K562 (cell line): ENCODE measurements at regions not wholly inside any gene's neighbourhood (a gene's known extent, or its start where the extent isn't known, plus 50 kb on each side); places are given as distances from the start of the nearest gene placed in this dataset.

Experiments
- ATAC-seq: fragments of 200-7000 bp; cut with Tn5 transposase; 3 replicates; pipeline ENCODE4 v1.9.1; 2020; ENCODE audit warnings: moderate library complexity
- BruUV-seq: library from RNA; stranded (reverse); fragments of 400-500 nt; replicated peaks from 2 replicates; lab custom pipeline; 2021; lab: Mats Ljungman, UMichigan
- CTCF ChIA-PET: fragments of 300-600 bp; formaldehyde crosslinking; extraction: SDS; loops from one replicate; lab custom pipeline; 2021; ENCODE audit warnings: low intra/inter-chr PET ratio; lab: Yijun Ruan, JAX
- POLR2A ChIA-PET: fragments of 300-600, 350-650 bp; sonication (Branson Sonifier 250); formaldehyde crosslinking; extraction: SDS; loops from one replicate; lab custom pipeline; 2021; ENCODE audit warnings: antibody characterized with exemption, inconsistent platforms; lab: Yijun Ruan, JAX
- DNase-seq, 4 experiments: peaks; one replicate each; pipeline versions ENCODE4 v3.0.0 to v3.0.0-alpha.2; 2011 to 2018; ENCODE audit warnings: low spot score in 3 of 4, mixed read lengths in 3 of 4; ENCODE audit errors: extremely low read depth in 1 of 4
- FAIRE-seq: peaks from 2 replicates; lab custom pipeline; 2011; peaks lifted over from hg19 to GRCh38; lab: Jason Lieb, UNC
- H2AFZ ChIP-seq: 2 replicates; pipeline ENCODE4 v1.6.0; 2011; ENCODE audit warnings: low read depth, low read length, control low read depth, inconsistent platforms
- H3K27ac ChIP-seq: fragments of 200-600 bp; 3 replicates; pipeline ENCODE4 v1.8.0; 2011; ENCODE audit warnings: low read depth, mild to moderate bottlenecking, control low read depth, inconsistent platforms, low read length, moderate library complexity, mixed read lengths; ENCODE audit errors: extremely low read depth
- H3K27me3 ChIP-seq, 2 experiments: fragments of 300-600 bp in 1 of 2; 2 replicates in 1 of 2; 3 replicates in 1 of 2; pipeline versions ENCODE4 v1.6.0 to v1.8.0; 2011; ENCODE audit warnings: inconsistent platforms in 2 of 2, low read length in 2 of 2, mild to moderate bottlenecking in 1 of 2, mixed read lengths in 1 of 2, moderate library complexity in 1 of 2; ENCODE audit not compliant: control insufficient read depth in 2 of 2, insufficient read depth in 2 of 2
- H3K36me3 ChIP-seq: fragments of 300-600 bp; 3 replicates; pipeline ENCODE4 v1.8.0; 2011; ENCODE audit warnings: mild to moderate bottlenecking, low read length, inconsistent platforms; ENCODE audit not compliant: control insufficient read depth, insufficient read depth
- H3K4me1 ChIP-seq, 2 experiments: fragments of 200-600 bp in 1 of 2; replicated peaks in 1 of 2; 2 replicates in 1 of 2; 3 replicates in 1 of 2; pipeline versions ENCODE4 v1.5.1 to v1.8.0; 2011; ENCODE audit warnings: inconsistent platforms in 2 of 2, low read length in 2 of 2, mild to moderate bottlenecking in 1 of 2, mixed read lengths in 1 of 2, moderate library complexity in 1 of 2; ENCODE audit not compliant: control insufficient read depth in 2 of 2, insufficient read depth in 2 of 2
- H3K4me2 ChIP-seq: 2 replicates; pipeline ENCODE4 v1.6.1; 2011; ENCODE audit warnings: low read length, control low read depth, inconsistent platforms, mixed read lengths; ENCODE audit not compliant: insufficient read depth
- H3K4me3 ChIP-seq: fragments of 200-600 bp; sonication (generic), shearing (Covaris generic); 2 replicates; pipeline ENCODE4 v1.5.1; 2016; ENCODE audit warnings: control low read depth, inconsistent platforms
- H3K79me2 ChIP-seq: fragments of 200-600 bp; 3 replicates; pipeline ENCODE4 v1.8.0; 2011; ENCODE audit warnings: low read length, inconsistent platforms; ENCODE audit not compliant: control insufficient read depth, insufficient read depth
- H3K9ac ChIP-seq, 2 experiments: 2 replicates each; pipeline versions ENCODE4 v1.6.0 to v1.6.1; 2011; ENCODE audit warnings: low read depth in 2 of 2, low read length in 2 of 2, control low read depth in 1 of 2, inconsistent platforms in 1 of 2, mild to moderate bottlenecking in 1 of 2, mixed read lengths in 1 of 2; ENCODE audit not compliant: insufficient read depth in 1 of 2
- H3K9me1 ChIP-seq: one replicate; pipeline ENCODE4 v1.6.0; 2011; ENCODE audit warnings: inconsistent platforms, mild to moderate bottlenecking, low read length, moderate library complexity; ENCODE audit not compliant: control insufficient read depth, insufficient read depth
- H3K9me3 ChIP-seq: replicated peaks from 2 replicates; pipeline ENCODE4 v1.5.1; 2011; ENCODE audit warnings: low read depth, low read length, inconsistent platforms; ENCODE audit not compliant: control insufficient read depth, insufficient read depth
- H4K20me1 ChIP-seq: replicated peaks from 2 replicates; pipeline ENCODE4 v1.6.1; 2011; ENCODE audit warnings: low read length, inconsistent platforms, mixed read lengths; ENCODE audit not compliant: control insufficient read depth, insufficient read depth
- BRCA1 ChIP-seq, 2 experiments: fragments of 450-650 bp in 1 of 2; sonication (generic) in 1 of 2; formaldehyde crosslinking in 1 of 2; IDR thresholded peaks; 2 replicates each; pipeline versions ENCODE4 v1.5.0 to v1.6.1; 2017 to 2020; ENCODE audit warnings: mild to moderate bottlenecking in 1 of 2, missing genetic modification reagents in 1 of 2
- FOXM1 ChIP-seq, 2 experiments: fragments of 450-650 bp in 1 of 2; sonication (generic) in 1 of 2; formaldehyde crosslinking in 1 of 2; IDR thresholded peaks; 2 replicates each; pipeline versions ENCODE4 v1.6.1 to v1.9.0; 2017 to 2022; ENCODE audit warnings: low read depth in 2 of 2, mild to moderate bottlenecking in 2 of 2, missing genetic modification reagents in 1 of 2, moderate library complexity in 1 of 2
- KDM1A ChIP-seq, 2 experiments: fragments of 450-650 bp; IDR thresholded peaks; 2 replicates each; pipeline ENCODE4 v1.6.1; 2016; ENCODE audit warnings: mild to moderate bottlenecking in 2 of 2
- KDM5B ChIP-seq: fragments of 200-600 bp; sonication (generic); IDR thresholded peaks from 2 replicates; pipeline ENCODE4 v1.6.1; 2012; ENCODE audit warnings: low read depth, mild to moderate bottlenecking, moderate library complexity, low read length, control low read depth, inconsistent platforms; ENCODE audit not compliant: insufficient replicate concordance
- NFATC3 ChIP-seq: fragments of 450-650 bp; IDR thresholded peaks from 2 replicates; pipeline ENCODE4 v1.6.1; 2017; ENCODE audit warnings: mild to moderate bottlenecking
- NFIC ChIP-seq: fragments of 450-650 bp; IDR thresholded peaks from 2 replicates; pipeline ENCODE4 v1.6.1; 2017; ENCODE audit warnings: mild to moderate bottlenecking, inconsistent platforms
- NR2C2 ChIP-seq, 2 experiments: fragments of 200-800 bp in 1 of 2; sonication (Bioruptor generic) in 1 of 2; sonication (generic) in 1 of 2; formaldehyde crosslinking in 1 of 2; IDR thresholded peaks; 2 replicates each; pipeline versions ENCODE4 v1.6.1 to v1.8.0; 2016 to 2022; ENCODE audit warnings: mild to moderate bottlenecking in 1 of 2, missing compliant biosample characterization in 1 of 2, missing genetic modification characterization in 1 of 2, missing genetic modification reagents in 1 of 2
- PYGO2 ChIP-seq: fragments of 450-650 bp; IDR thresholded peaks from 2 replicates; pipeline ENCODE4 v1.6.1; 2016; ENCODE audit warnings: mild to moderate bottlenecking, missing genetic modification characterization, moderate library complexity, missing compliant biosample characterization
- RHOXF2B ChIP-seq: fragments of 250-450 bp; sonication (Bioruptor Pico); conservative IDR thresholded peaks from 2 replicates; pipeline ENCODE4 v1.5.1; 2021
- SRSF3 ChIP-seq: fragments of 200-400 bp; formaldehyde crosslinking; IDR thresholded peaks from 2 replicates; pipeline ENCODE4 v1.6.1; 2016; ENCODE audit warnings: mild to moderate bottlenecking, low read length, moderate library complexity; ENCODE audit not compliant: insufficient read depth
- TEAD4 ChIP-seq, 2 experiments: sonication (generic) in 1 of 2; formaldehyde crosslinking in 1 of 2; IDR thresholded peaks; 2 replicates each; pipeline versions ENCODE4 v1.6.1 to v1.8.0; 2012 to 2022; ENCODE audit warnings: borderline replicate concordance in 1 of 2, inconsistent platforms in 1 of 2, low read length in 1 of 2, mild to moderate bottlenecking in 1 of 2, missing genetic modification reagents in 1 of 2
- ZBTB8A ChIP-seq: fragments of 450-650 bp; IDR thresholded peaks from 2 replicates; pipeline ENCODE4 v1.6.1; 2018; ENCODE audit warnings: mild to moderate bottlenecking, moderate library complexity; ENCODE audit not compliant: partially characterized antibody
- ZFP1 ChIP-seq: fragments of 450-650 bp; formaldehyde crosslinking; IDR thresholded peaks from 2 replicates; pipeline ENCODE4 v1.4.0; 2020; ENCODE audit warnings: mild to moderate bottlenecking, mixed read lengths
- ZFPM2 ChIP-seq: fragments of 250-450 bp; sonication (Bioruptor Pico); IDR thresholded peaks from 2 replicates; pipeline ENCODE4 v1.5.1; 2022; ENCODE audit warnings: mild to moderate bottlenecking
- ZKSCAN1 ChIP-seq: fragments of 150-350 bp; IDR thresholded peaks from 2 replicates; pipeline ENCODE4 v1.6.1; 2016; ENCODE audit warnings: low read depth, low read length
- ZNF124 ChIP-seq: sonication (generic); formaldehyde crosslinking; IDR thresholded peaks from 2 replicates; pipeline ENCODE4 v1.8.1; 2022; ENCODE audit warnings: missing genetic modification reagents
- ZNF436 ChIP-seq: fragments of 250-450, 450-650 bp; sonication (Bioruptor Pico); formaldehyde crosslinking; IDR thresholded peaks from 2 replicates; pipeline ENCODE4 v1.7.0; 2020; ENCODE audit warnings: mild to moderate bottlenecking
- WGBS: fragments of 100-300 bp; shearing (Covaris generic); methylation state at CpG from one replicate; pipeline ENCODE4 v1.1.6; 2016; ENCODE audit warnings: low coverage, mixed read lengths; ENCODE audit not compliant: insufficient coverage; ENCODE audit errors: missing lambda C conversion rate; 5-methylcytosine and 5-hydroxymethylcytosine counted together
- in situ Hi-C: fragments of 300-500 bp; cut with MboI; formaldehyde crosslinking; loops from 4 replicates; pipeline ENCODE4 v1.15.0; 2018; ENCODE audit warnings: inconsistent platforms, mixed read lengths
- intact Hi-C: fragments of 100-400 bp; cut with micrococcal nuclease; formaldehyde crosslinking; loops from 2 replicates; pipeline ENCODE4 v1.14.2; 2022
- TF ChIP-seq, protein P1 (sequence below): fragments of 450-650 bp; IDR thresholded peaks from 2 replicates; pipeline ENCODE4 v1.6.1; 2016
- TF ChIP-seq, protein P2 (sequence below): fragments of 250-450 bp; sonication (Bioruptor Pico); IDR thresholded peaks from 2 replicates; pipeline ENCODE4 v1.5.0; 2021; ENCODE audit warnings: mild to moderate bottlenecking, moderate library complexity

DNA sequence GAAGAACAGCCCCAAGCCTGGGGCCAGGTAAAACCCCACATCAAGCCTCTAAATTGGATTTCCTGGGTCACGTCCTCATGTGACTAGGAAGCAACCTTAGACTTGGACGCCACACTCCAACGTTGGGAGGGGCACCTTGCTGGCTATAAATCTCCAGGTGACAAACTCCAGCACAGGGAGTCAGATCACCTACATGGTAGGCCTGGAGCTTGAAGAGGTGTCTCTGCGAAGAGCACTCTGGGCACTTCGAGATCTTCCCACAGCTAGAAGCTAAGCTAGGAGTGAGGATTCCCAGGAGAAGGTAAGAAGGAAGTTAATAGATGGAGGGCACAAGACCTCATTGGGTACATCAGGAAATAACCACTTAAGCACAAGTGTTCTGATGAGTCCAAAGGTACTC, 77.1 kb upstream of the GNAZ start:
- H3K9me1 ChIP-seq: no peaks in the 10 kb centered on the region
- H3K9me3 ChIP-seq: peaks cover 11% of the 10 kb centered on the region
- DNase-seq (peak in 2 of 4 experiments; percentile 39 to 41), FAIRE-seq (no peak), ATAC-seq (peak; percentile 18; the same call in 2 of the 3 replicates)
- ChIA-PET CTCF (interaction anchor here (0.6 kb wide), 1 partner anchor 1097 kb away, joined by 3 read pairs; no protein-coding TSS in a partner anchor), POLR2A (interaction anchor here (0.6 to 3.7 kb wide), 9 partner anchors 10 to 89 kb away, joined by 3 to 22 read pairs (median 4); no protein-coding TSS in a partner anchor)
- no peaks in the 10 kb centered on the region for H3K79me2 ChIP-seq
- no peak overlapping the region for H3K4me2 ChIP-seq
- no peaks in the 10 kb centered on the region for H3K36me3 ChIP-seq
- H3K27me3 ChIP-seq: peaks cover 2 to 5% of the 10 kb centered on the region in 2 experiments; a peak in 2 of 5 replicates
- WGBS: under 1% methylated on average over 5 of the region's 5 CpGs
- H3K27ac ChIP-seq: no peak overlapping the region
- no TSS peak for BruUV-seq
- intact Hi-C loops: no loop called here
- no peaks in the 10 kb centered on the region for H3K4me1 ChIP-seq
- in situ Hi-C loops: no loop called here
- H3K9ac ChIP-seq: no peak overlapping the region
- no peak overlapping the region for H2AFZ ChIP-seq
- no peaks in the 10 kb centered on the region for H4K20me1 ChIP-seq
- no peak overlapping the region for H3K4me3 ChIP-seq
- no peak for TF ChIP-seq ZBTB8A
- TF ChIP-seq FOXM1 (IDR thresholded peaks at IDR 0.05; ENCODE audit: low read depth): no peak
- TF ChIP-seq FOXM1 (CRISPR knock-in tag; IDR thresholded peaks at IDR 0.05; ENCODE audit: low read depth): no peak
- TF ChIP-seq, protein P1, sequence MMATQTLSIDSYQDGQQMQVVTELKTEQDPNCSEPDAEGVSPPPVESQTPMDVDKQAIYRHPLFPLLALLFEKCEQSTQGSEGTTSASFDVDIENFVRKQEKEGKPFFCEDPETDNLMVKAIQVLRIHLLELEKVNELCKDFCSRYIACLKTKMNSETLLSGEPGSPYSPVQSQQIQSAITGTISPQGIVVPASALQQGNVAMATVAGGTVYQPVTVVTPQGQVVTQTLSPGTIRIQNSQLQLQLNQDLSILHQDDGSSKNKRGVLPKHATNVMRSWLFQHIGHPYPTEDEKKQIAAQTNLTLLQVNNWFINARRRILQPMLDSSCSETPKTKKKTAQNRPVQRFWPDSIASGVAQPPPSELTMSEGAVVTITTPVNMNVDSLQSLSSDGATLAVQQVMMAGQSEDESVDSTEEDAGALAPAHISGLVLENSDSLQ: no peak
- no peak for TF ChIP-seq ZFPM2 (CRISPR knock-in tag)
- TF ChIP-seq PYGO2 (tag): no peak
- TF ChIP-seq NFIC: no peak
- TF ChIP-seq RHOXF2B (CRISPR knock-in tag): no peak
- TF ChIP-seq TEAD4 (IDR thresholded peaks at IDR 0.05; ENCODE audit: low read length): no peak
- peak; percentile 90 for TF ChIP-seq TEAD4 (CRISPR knock-in tag; IDR thresholded peaks at IDR 0.05; ENCODE audit: borderline replicate concordance)
- peak; percentile 85; the same call in 1 of the 2 replicates for TF ChIP-seq ZNF124 (CRISPR knock-in tag)
- TF ChIP-seq SRSF3: no peak
- no peak for TF ChIP-seq ZKSCAN1
- TF ChIP-seq NFATC3: no peak
- no peak for TF ChIP-seq NR2C2 (CRISPR knock-in tag; IDR thresholded peaks at IDR 0.05)
- TF ChIP-seq NR2C2 (tag; IDR thresholded peaks at IDR 0.05): no peak
- no peak for TF ChIP-seq ZFP1 (CRISPR knock-in tag)
- TF ChIP-seq ZNF436 (CRISPR knock-in tag): no peak
- TF ChIP-seq KDM5B: no peak
- TF ChIP-seq BRCA1 (IDR thresholded peaks at IDR 0.05): no peak
- no peak for TF ChIP-seq BRCA1 (CRISPR knock-in tag; IDR thresholded peaks at IDR 0.05)
- TF ChIP-seq, protein P2, sequence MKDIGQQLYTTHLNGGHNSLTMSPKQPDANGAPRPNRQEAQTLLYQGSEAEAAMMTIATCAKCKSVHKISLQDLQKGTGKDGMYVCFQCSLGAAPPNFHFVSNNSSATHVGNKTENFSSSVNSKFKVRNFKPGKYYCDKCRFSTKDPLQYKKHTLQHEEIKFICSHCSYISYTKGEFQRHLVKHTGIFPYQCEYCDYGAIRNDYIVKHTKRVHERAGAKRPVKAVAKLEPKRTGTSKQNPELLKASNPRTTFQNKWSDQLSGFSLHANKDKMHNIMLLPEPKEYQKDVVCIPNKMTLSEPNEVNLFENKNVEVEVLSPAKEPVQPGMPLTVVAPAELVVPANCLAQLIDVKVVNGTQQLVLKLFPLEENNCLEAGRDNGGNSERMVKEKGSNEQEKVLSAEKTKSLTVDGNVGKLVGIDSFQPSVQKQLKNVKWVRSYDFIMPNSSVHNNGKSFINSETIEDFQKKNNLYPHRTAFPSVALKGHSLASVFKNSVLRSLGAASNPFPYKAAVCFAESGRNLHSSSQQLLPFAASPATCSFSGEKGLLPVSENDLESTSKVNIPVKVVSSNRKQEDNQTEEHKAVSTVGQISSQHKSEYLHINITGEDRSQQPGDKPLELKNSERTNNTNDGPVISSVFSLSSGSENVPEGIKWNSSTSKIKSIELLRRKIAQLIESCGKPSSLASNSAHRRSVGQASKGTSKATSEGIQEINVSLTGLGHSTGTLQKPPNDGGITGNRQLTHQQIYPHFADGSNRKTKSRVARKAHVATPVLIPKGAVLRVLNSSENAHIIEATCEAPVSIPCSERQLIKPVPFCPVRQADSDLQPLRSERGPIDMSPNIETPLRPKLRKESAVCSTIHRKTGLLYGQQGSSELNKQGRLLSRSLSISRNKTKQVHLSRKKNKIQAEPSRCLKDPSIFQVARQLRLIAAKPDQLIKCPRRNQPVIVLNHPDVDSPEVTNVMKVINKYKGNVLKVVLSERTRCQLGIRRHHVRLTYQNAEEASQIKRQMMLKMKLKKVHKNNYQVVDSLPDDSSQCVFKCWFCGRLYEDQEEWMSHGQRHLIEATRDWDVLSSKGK: no peak
- no peak for TF ChIP-seq KDM1A (IDR thresholded peaks at IDR 0.05)
